AG09319 (cell line): ENCODE measurements at regions not wholly inside any gene's neighbourhood (a gene's known extent, or its start where the extent isn't known, plus 50 kb on each side); places are given as distances from the start of the nearest gene placed in this dataset.
"Not testable (repeated sequence)": the region's sequence is repeated elsewhere in the genome, so short reads cannot be mapped to it uniquely, and the experiment has no call there.

Experiments used
- DNase-seq: peaks from one replicate; pipeline ENCODE4 v3.0.0-alpha.2; 2010; ENCODE audit warnings: low read depth; ENCODE audit errors: extremely low read depth
- TF ChIP-seq, protein P1 (sequence below): IDR thresholded peaks from 2 replicates; pipeline ENCODE4 v1.5.1; 2011; ENCODE audit warnings: low read depth, mild to moderate bottlenecking, inconsistent platforms, low read length, moderate library complexity

DNA sequence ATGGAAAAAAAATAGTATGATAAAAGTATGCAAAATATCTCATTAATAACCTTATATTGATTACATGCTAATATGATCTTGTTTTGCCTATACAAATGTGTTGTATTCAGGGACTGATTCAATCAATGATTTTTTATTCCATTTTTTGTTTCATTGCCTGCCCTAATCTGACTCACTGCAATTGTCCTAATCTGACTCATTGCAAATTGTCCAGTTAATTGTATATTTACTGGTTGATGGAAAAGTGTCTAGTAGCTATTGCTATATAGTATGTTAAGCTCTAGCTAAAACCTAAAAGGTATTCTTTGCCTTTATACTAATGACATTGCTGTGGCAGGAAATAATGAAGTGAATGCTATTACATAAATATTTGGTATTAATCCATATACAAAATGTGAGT is 728.9 kb upstream of the ZP4 start:
- TF ChIP-seq, protein P1, sequence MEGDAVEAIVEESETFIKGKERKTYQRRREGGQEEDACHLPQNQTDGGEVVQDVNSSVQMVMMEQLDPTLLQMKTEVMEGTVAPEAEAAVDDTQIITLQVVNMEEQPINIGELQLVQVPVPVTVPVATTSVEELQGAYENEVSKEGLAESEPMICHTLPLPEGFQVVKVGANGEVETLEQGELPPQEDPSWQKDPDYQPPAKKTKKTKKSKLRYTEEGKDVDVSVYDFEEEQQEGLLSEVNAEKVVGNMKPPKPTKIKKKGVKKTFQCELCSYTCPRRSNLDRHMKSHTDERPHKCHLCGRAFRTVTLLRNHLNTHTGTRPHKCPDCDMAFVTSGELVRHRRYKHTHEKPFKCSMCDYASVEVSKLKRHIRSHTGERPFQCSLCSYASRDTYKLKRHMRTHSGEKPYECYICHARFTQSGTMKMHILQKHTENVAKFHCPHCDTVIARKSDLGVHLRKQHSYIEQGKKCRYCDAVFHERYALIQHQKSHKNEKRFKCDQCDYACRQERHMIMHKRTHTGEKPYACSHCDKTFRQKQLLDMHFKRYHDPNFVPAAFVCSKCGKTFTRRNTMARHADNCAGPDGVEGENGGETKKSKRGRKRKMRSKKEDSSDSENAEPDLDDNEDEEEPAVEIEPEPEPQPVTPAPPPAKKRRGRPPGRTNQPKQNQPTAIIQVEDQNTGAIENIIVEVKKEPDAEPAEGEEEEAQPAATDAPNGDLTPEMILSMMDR: no peak
- DNase-seq: no peak

DNA sequence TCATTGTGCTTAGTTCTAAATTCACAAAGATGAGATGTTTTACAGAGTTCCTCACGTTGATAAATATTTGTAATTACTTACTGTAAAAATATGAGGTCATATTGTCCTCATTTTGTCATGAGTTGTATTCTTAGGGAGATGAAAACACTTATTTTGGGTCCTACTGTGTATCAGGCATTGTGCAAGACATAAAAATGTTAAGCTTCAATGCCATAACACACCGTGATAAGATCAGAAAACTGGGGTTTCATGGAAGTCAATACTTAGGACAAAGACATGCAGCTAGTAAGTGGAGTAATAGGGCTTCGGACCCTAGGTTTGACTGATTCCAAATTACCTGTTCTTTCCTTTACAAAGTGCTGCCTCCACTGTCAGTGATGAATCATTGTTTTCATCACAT is 720.7 kb upstream of the ZP4 start:
- no peak for DNase-seq
- TF ChIP-seq, protein P1: no peak

DNA sequence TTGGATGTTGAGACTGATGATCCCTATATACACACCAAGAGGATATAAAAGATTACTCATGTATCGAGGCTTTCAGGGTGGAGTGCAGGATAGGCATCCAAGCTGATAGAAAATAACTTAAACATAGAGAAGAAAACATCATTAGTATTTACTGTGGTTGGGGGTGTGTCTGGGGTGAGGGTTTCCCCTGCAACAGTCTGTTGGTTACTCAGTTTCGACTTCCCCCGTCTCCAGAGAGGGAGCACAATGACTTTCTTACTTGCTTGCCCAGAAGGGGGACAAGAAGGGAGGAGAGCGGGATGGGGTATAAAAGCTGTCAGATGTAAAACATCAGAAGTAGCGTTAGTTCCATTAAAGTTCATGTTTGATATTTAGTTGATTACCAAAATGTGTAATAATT is 717.4 kb upstream of the ZP4 start:
- TF ChIP-seq, protein P1: no peak

DNA sequence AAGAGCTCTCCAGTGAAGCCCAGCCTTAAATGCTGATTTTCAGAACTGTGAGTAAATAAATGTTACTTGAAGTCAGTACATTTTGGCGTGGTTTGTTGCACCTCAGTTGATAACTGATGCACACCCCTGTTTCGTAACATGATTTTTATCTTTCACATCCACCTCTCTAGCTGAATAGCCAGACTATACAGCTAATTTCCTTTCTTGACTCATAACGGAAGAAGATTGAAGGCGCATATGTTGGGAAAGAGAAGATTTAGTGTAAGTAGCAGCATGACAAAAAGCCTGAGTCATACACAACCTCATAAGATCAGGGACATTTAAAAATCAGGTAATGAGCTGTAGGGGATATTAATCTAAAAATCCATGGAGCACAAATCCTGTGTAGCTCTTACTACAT is 716.2 kb upstream of the ZP4 start:
- TF ChIP-seq, protein P1: no peak
- DNase-seq: no peak

More for the DNA sequence above, 717.4 kb upstream of the ZP4 start:
- no peak for DNase-seq

DNA sequence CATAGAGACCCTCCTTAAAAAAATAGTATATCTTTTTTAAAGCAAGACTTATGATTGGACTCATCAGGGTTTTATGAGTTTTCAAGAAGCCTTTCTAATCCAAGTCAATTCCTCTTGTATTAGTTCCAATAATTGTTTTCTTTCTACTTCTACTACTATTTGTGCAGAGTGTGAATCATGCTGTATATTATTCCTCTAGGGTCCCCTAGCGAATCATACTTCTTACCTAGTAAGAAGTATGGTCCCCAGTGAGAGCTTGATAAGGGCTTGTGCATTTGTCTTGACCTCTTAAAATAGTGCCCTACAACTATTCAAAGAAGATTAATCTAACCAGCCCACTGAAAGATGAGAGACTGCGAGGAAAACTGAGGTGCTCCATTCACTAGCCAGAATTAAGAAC is 715.7 kb upstream of the ZP4 start:
- TF ChIP-seq, protein P1: no peak
- no peak for DNase-seq

DNA sequence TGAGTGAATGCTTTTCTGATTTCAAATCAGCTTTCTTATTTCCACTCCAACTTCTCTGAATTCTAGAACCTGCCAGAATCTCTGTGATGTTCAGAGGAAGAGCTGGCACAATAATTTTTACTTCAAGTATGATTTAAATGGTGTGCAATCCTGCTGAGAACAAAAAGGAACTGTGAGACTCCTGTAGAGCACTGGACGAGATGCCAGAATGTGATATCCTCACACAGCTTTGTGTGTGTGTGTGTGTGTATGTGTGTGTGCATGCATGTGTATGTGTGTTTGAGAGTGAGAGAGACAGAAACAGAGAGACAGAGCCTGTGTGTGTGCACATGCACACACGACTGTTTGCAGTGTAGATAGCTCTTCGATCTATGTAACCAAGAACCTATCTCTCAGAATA is 713.6 kb upstream of the ZP4 start:
- no peak for DNase-seq
- TF ChIP-seq, protein P1: no peak

DNA sequence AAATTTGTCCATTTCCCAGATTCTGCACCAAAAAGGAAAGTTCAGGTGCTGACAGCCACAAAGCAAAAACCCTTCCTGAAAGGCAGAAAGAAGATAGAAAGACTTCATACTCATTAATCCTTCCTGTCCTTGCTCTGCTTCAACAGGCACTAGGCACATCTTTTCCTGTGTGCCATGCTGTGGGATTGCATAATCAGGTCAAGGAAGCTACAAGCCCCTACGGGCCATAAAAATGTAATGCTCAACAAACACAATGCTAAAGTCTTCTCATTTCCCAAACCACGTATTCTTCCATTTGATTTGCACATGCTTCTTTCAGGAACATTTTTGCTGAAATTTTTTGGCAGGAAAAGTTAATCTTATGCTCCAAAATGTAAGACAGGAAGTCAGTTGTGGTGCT is 710.9 kb upstream of the ZP4 start:
- DNase-seq: not testable (repeated sequence)

DNA sequence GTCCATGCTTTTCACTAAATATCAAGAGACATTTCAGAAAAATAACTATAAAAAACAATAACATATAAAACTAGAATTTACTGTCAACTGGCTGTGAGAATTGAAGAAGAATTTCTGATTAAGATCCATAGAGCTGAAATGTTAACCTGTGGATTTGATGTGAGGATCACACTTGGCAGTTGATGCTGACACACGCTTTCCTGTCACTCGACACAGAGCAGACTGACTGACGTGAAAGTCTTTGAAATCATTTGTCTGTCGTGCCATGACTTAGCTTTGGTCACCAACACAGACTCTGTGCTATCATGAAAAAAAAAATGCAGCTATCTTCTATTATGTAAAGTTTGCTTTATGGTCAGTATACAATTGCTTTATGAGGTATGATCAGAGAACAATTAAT is 706.0 kb upstream of the ZP4 start:
- no peak for DNase-seq

More for the DNA sequence above, 706.0 kb upstream of the ZP4 start:
- TF ChIP-seq, protein P1: no peak
